PC-3 (cell line): ENCODE measurements at regions not wholly inside any gene's neighbourhood (a gene's known extent, or its start where the extent isn't known, plus 50 kb on each side); places are given as distances from the start of the nearest gene placed in this dataset.

Experiments
- CTCF ChIP-seq: fragments of 300-600 bp; sonication (generic); conservative IDR thresholded peaks from 2 replicates; pipeline ENCODE4 v1.5.1; 2017; ENCODE audit warnings: antibody characterized with exemption, low read depth, mild to moderate bottlenecking, low read length
- EZH2 ChIP-seq: fragments of 300-600 bp; sonication (generic); IDR thresholded peaks from one replicate; pipeline ENCODE4 v1.6.1; 2017; ENCODE audit warnings: antibody characterized with exemption, mild to moderate bottlenecking, low read length; ENCODE audit not compliant: unreplicated experiment

- TF ChIP-seq CTCF (no peak), EZH2 (no peak)
Observed at GRCh38 chr14:56379956-56380355, 199.6 kb upstream of the TMEM260 start.
